PC-3 (cell line): ENCODE measurements at regions not wholly inside any gene's neighbourhood (a gene's known extent, or its start where the extent isn't known, plus 50 kb on each side); places are given as distances from the start of the nearest gene placed in this dataset.
"Not testable (repeated sequence)": the region's sequence is repeated elsewhere in the genome, so short reads cannot be mapped to it uniquely, and the experiment has no call there.

Experiments
- ATAC-seq: fragments of 200-7000 bp; cut with Tn5 transposase; 2 replicates; pipeline ENCODE4 v1.9.1; 2020; ENCODE audit warnings: mild to moderate bottlenecking, moderate library complexity
- BruUV-seq: library from RNA; stranded (reverse); fragments of 400-500 nt; replicated peaks from 2 replicates; lab custom pipeline; 2021; lab: Mats Ljungman, UMichigan
- CTCF ChIA-PET: fragments of 300-600 bp; sonication (Branson Sonifier 250); formaldehyde crosslinking; loops from one replicate; lab custom pipeline; 2022; ENCODE audit warnings: antibody characterized with exemption; lab: Charles Lee
- POLR2A ChIA-PET: fragments of 300-600 bp; sonication (Branson Sonifier 250); formaldehyde crosslinking; loops from one replicate; lab custom pipeline; 2022; ENCODE audit warnings: antibody characterized with exemption; ENCODE audit not compliant: unreplicated experiment; lab: Charles Lee
- DNase-seq: peaks from one replicate; pipeline ENCODE4 v3.0.0-alpha.2; 2015
- H2AFZ ChIP-seq: fragments of 300-600 bp; sonication (generic); 2 replicates; pipeline ENCODE4 v1.6.0; 2016; ENCODE audit warnings: antibody characterized with exemption, low read length
- H3F3A ChIP-seq: fragments of 300-600 bp; sonication (generic); one replicate; pipeline ENCODE4 v1.6.0; 2017; ENCODE audit warnings: antibody characterized with exemption, low read length, control low read depth, mild to moderate bottlenecking; ENCODE audit not compliant: unreplicated experiment
- H3K27ac ChIP-seq: fragments of 300-600 bp; sonication (generic); 2 replicates; pipeline ENCODE4 v1.5.1; 2016; ENCODE audit warnings: mild to moderate bottlenecking, low read length
- H3K27me3 ChIP-seq: fragments of 300-600 bp; sonication (generic); 2 replicates; pipeline ENCODE4 v1.6.1; 2016; ENCODE audit warnings: low read length, mixed read lengths
- H3K36me3 ChIP-seq: fragments of 300-600 bp; sonication (generic); 2 replicates; pipeline ENCODE4 v1.6.1; 2016; ENCODE audit warnings: low read depth, mixed run types, low read length, mixed read lengths
- H3K4me1 ChIP-seq: fragments of 300-600 bp; sonication (generic); 2 replicates; pipeline ENCODE4 v1.5.1; 2016; ENCODE audit warnings: low read length; ENCODE audit not compliant: insufficient read depth
- H3K4me2 ChIP-seq: fragments of 300-600 bp; sonication (generic); 2 replicates; pipeline ENCODE4 v1.6.0; 2016; ENCODE audit warnings: low read length
- H3K4me3 ChIP-seq: fragments of 300-600 bp; sonication (generic); 2 replicates; pipeline ENCODE4 v1.5.1; 2016; ENCODE audit warnings: mild to moderate bottlenecking, low read length, mixed read lengths
- H3K79me2 ChIP-seq: fragments of 300-600 bp; sonication (generic); 2 replicates; pipeline ENCODE4 v1.6.1; 2017; ENCODE audit warnings: low read length, mixed read lengths
- H3K9ac ChIP-seq: fragments of 300-600 bp; sonication (generic); 2 replicates; pipeline ENCODE4 v1.6.0; 2016; ENCODE audit warnings: mild to moderate bottlenecking, low read length
- H3K9me2 ChIP-seq: fragments of 300-600 bp; sonication (generic); replicated peaks from 2 replicates; pipeline ENCODE4 v1.6.1; 2016; ENCODE audit warnings: mixed run types, low read length, mixed read lengths
- H3K9me3 ChIP-seq: fragments of 300-600 bp; sonication (generic); 2 replicates; pipeline ENCODE4 v1.6.1; 2016; ENCODE audit warnings: low read length, mixed read lengths
- H4K20me1 ChIP-seq: fragments of 300-600 bp; sonication (generic); 2 replicates; pipeline ENCODE4 v1.6.1; 2016; ENCODE audit warnings: low read length, mixed read lengths
- EZH2 ChIP-seq: fragments of 300-600 bp; sonication (generic); IDR thresholded peaks from one replicate; pipeline ENCODE4 v1.6.1; 2017; ENCODE audit warnings: antibody characterized with exemption, mild to moderate bottlenecking, low read length; ENCODE audit not compliant: unreplicated experiment
- EZH2phosphoT487 ChIP-seq: fragments of 300-600 bp; sonication (generic); IDR thresholded peaks from 2 replicates; pipeline ENCODE4 v1.6.1; 2018; ENCODE audit warnings: mild to moderate bottlenecking, antibody characterized with exemption, low read length, borderline replicate concordance
- intact Hi-C: fragments of 100-400 bp; cut with micrococcal nuclease; formaldehyde crosslinking; loops from 2 replicates; pipeline ENCODE4 v1.9.0; 2023
- TF ChIP-seq, protein P1 (sequence below): fragments of 300-600 bp; sonication (generic); conservative IDR thresholded peaks from 2 replicates; pipeline ENCODE4 v1.5.1; 2017; ENCODE audit warnings: antibody characterized with exemption, low read depth, mild to moderate bottlenecking, low read length

DNA sequence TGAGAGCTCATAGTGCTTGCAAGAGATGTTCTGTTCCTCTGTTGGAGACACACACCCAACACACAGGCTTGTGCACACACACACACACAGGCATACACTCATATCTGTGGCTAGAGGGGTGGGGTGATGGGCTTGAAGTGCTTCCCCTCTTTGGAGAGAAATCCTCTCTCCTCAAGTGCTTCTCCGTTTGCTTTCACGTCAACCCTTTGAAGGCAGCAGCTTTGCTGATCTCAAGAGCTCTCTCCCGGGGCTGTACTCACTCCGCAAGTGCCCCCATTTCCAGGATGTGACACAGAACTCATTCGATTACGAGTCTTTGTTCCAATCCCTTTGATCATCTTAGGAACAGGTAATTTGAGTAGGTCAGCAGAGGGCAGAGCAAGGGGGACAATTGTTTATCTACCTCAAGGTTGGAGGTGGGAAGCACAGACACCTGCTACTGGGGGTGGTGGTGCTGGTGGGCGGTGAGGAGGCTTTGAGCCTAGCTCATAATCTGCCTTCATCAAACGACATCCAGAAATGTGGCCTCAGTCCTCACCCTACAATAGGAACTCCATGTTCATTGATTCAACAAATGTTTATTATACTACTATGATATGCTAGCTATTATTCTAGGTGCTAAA lies 529.8 kb upstream of the CADM1 start:
- Histone ChIP-seq H4K20me1 (no peaks in the 10 kb centered on the region), H3K79me2 (no peaks in the 10 kb centered on the region), H3K4me1 (no peaks in the 10 kb centered on the region), H3K9me3 (peaks cover 40% of the 10 kb centered on the region), H3F3A (no peaks in the 10 kb centered on the region), H3K4me3 (no peak overlapping the region), H3K4me2 (no peak overlapping the region), H2AFZ (no peak overlapping the region), H3K27ac (no peak overlapping the region), H3K9me2 (no peaks in the 10 kb centered on the region), H3K36me3 (no peaks in the 10 kb centered on the region), H3K27me3 (no peaks in the 10 kb centered on the region), H3K9ac (no peak overlapping the region)
- POLR2A ChIA-PET: no interaction called here
- ATAC-seq (no peak), DNase-seq (no peak)
- no TSS peak for BruUV-seq
- intact Hi-C loops: no loop called here
- TF ChIP-seq EZH2phosphoT487 (no peak), EZH2 (no peak)
- TF ChIP-seq, protein P1, sequence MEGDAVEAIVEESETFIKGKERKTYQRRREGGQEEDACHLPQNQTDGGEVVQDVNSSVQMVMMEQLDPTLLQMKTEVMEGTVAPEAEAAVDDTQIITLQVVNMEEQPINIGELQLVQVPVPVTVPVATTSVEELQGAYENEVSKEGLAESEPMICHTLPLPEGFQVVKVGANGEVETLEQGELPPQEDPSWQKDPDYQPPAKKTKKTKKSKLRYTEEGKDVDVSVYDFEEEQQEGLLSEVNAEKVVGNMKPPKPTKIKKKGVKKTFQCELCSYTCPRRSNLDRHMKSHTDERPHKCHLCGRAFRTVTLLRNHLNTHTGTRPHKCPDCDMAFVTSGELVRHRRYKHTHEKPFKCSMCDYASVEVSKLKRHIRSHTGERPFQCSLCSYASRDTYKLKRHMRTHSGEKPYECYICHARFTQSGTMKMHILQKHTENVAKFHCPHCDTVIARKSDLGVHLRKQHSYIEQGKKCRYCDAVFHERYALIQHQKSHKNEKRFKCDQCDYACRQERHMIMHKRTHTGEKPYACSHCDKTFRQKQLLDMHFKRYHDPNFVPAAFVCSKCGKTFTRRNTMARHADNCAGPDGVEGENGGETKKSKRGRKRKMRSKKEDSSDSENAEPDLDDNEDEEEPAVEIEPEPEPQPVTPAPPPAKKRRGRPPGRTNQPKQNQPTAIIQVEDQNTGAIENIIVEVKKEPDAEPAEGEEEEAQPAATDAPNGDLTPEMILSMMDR: no peak
- CTCF ChIA-PET: no interaction called here

- ChIA-PET POLR2A (no interaction called here), CTCF (no interaction called here)
- Histone ChIP-seq H3K27ac (no peak overlapping the region), H3K4me2 (no peak overlapping the region), H3K9me2 (no peaks in the 10 kb centered on the region), H3K36me3 (no peaks in the 10 kb centered on the region), H3K27me3 (no peaks in the 10 kb centered on the region), H3F3A (no peaks in the 10 kb centered on the region), H4K20me1 (no peaks in the 10 kb centered on the region), H3K4me3 (no peak overlapping the region), H3K4me1 (no peaks in the 10 kb centered on the region), H3K9me3 (peaks cover 25% of the 10 kb centered on the region; the same call in 1 of the 2 replicates), H3K9ac (no peak overlapping the region), H3K79me2 (no peaks in the 10 kb centered on the region), H2AFZ (no peak overlapping the region)
- no peak for TF ChIP-seq EZH2phosphoT487
- TF ChIP-seq, protein P1: no peak
- no peak for TF ChIP-seq EZH2
- no TSS peak for BruUV-seq
- intact Hi-C loops: no loop called here
- DNase-seq (no peak), ATAC-seq (no peak)
Measured at GRCh38 chr11:116030697-116031331, 526.6 kb upstream of the CADM1 start.

- intact Hi-C loops, H3K36me3 ChIP-seq, POLR2A ChIA-PET, H3K79me2 ChIP-seq, H3K27ac ChIP-seq, H3K4me2 ChIP-seq, DNase-seq, H3K4me1 ChIP-seq, H3K4me3 ChIP-seq, H4K20me1 ChIP-seq, H3K9me2 ChIP-seq, H3K9ac ChIP-seq, ATAC-seq, H3F3A ChIP-seq, CTCF ChIA-PET, H3K27me3 ChIP-seq, BruUV-seq, H2AFZ ChIP-seq: not testable (repeated sequence)
- peaks cover 20% of the 10 kb centered on the region; the same call in 1 of the 2 replicates for H3K9me3 ChIP-seq
Measured at GRCh38 chr11:116028506-116028905, 524.3 kb upstream of the CADM1 start.
